Caco-2 (cell line): ENCODE measurements at regions not wholly inside any gene's neighbourhood (a gene's known extent, or its start where the extent isn't known, plus 50 kb on each side); places are given as distances from the start of the nearest gene placed in this dataset.

ENCODE experiments used
- BruUV-seq: library from RNA; stranded (reverse); fragments of 400-500 nt; replicated peaks from 2 replicates; lab custom pipeline; 2021; lab: Mats Ljungman, UMichigan
- CTCF ChIA-PET: fragments of 300-600 bp; sonication (Branson Sonifier 250); formaldehyde crosslinking; loops from one replicate; lab custom pipeline; 2022; ENCODE audit warnings: antibody characterized with exemption; lab: Charles Lee
- POLR2A ChIA-PET: fragments of 300-600 bp; sonication (Branson Sonifier 250); formaldehyde crosslinking; loops from one replicate; lab custom pipeline; 2022; ENCODE audit warnings: antibody characterized with exemption; lab: Charles Lee
- DNase-seq, 2 experiments: peaks; one replicate each; pipeline versions ENCODE4 v3.0.0 to v3.0.0-alpha.2; 2020 to 2022
- H3K27me3 ChIP-seq: replicated peaks from 2 replicates; pipeline ENCODE4 v1.6.0; 2011; ENCODE audit warnings: low read length; ENCODE audit not compliant: control insufficient read depth, insufficient read depth
- H3K36me3 ChIP-seq: 2 replicates; pipeline ENCODE4 v1.5.1; 2011; ENCODE audit warnings: low read length; ENCODE audit not compliant: control insufficient read depth, insufficient read depth
- H3K4me1 ChIP-seq: fragments of 250-450 bp; sonication (Bioruptor Pico); 2 replicates; pipeline ENCODE4 v1.5.1; 2020; ENCODE audit warnings: mild to moderate bottlenecking
- H3K4me3 ChIP-seq: 2 replicates; pipeline ENCODE4 v1.5.1; 2011; ENCODE audit warnings: low read depth, mild to moderate bottlenecking, control low read depth, low read length
- H3K9me3 ChIP-seq: fragments of 250-450 bp; sonication (Bioruptor Pico); 2 replicates; pipeline ENCODE4 v1.5.1; 2020; ENCODE audit warnings: mild to moderate bottlenecking, moderate library complexity
- H3K27ac Mint-ChIP-seq: one replicate; pipeline ENCODE4 v1.8.0; 2022; ENCODE audit warnings: mixed read lengths; ENCODE audit not compliant: unreplicated experiment
- H3K27me3 Mint-ChIP-seq: one replicate; pipeline ENCODE4 v1.8.0; 2022; ENCODE audit warnings: mixed read lengths; ENCODE audit not compliant: insufficient read depth, unreplicated experiment
- H3K36me3 Mint-ChIP-seq: one replicate; pipeline ENCODE4 v1.8.0; 2022; ENCODE audit warnings: mild to moderate bottlenecking, mixed read lengths; ENCODE audit not compliant: insufficient read depth, unreplicated experiment
- H3K4me1 Mint-ChIP-seq: one replicate; pipeline ENCODE4 v1.8.0; 2022; ENCODE audit warnings: low read depth, mixed read lengths; ENCODE audit not compliant: unreplicated experiment
- H3K4me3 Mint-ChIP-seq: one replicate; pipeline ENCODE4 v1.8.0; 2022; ENCODE audit warnings: mild to moderate bottlenecking, moderate library complexity, mixed read lengths; ENCODE audit not compliant: unreplicated experiment
- H3K9me3 Mint-ChIP-seq: one replicate; pipeline ENCODE4 v1.8.0; 2022; ENCODE audit warnings: mixed read lengths; ENCODE audit not compliant: unreplicated experiment
- CTCF ChIP-seq, 2 experiments: fragments of 200-600 bp in 1 of 2; IDR thresholded peaks; 1 replicate in 1 of 2; 2 replicates in 1 of 2; pipeline versions ENCODE4 v1.5.1 to v1.8.0; 2011 to 2022; ENCODE audit warnings: antibody characterized with exemption in 1 of 2, control low read depth in 1 of 2, inconsistent platforms in 1 of 2, low read depth in 1 of 2, low read length in 1 of 2, mild to moderate bottlenecking in 1 of 2, moderate library complexity in 1 of 2; ENCODE audit not compliant: insufficient read depth in 1 of 2, severe bottlenecking in 1 of 2, unreplicated experiment in 1 of 2
- intact Hi-C: fragments of 100-400 bp; cut with micrococcal nuclease; formaldehyde crosslinking; loops from one replicate; pipeline ENCODE4 v1.10.0; 2022; ENCODE audit not compliant: unreplicated experiment

GRCh38 chr16:59773330-59773729 is 1039.2 kb upstream of the GOT2 start:
- no peak for DNase-seq
- no peaks in the 10 kb centered on the region for H3K9me3 Mint-ChIP-seq
- Histone ChIP-seq H3K36me3 (no peaks in the 10 kb centered on the region), H3K27me3 (no peaks in the 10 kb centered on the region), H3K4me3 (no peak overlapping the region), H3K4me1 (no peaks in the 10 kb centered on the region), H3K9me3 (no peaks in the 10 kb centered on the region)
- H3K27ac Mint-ChIP-seq: no peak overlapping the region
- no peak for TF ChIP-seq CTCF (IDR thresholded peaks at IDR 0.05; ENCODE audit: insufficient read depth in 1 of 2, low read depth in 1 of 2, low read length in 1 of 2, severe bottlenecking in 1 of 2, unreplicated experiment in 1 of 2)
- H3K27me3 Mint-ChIP-seq: peaks cover 5% of the 10 kb centered on the region
- no peaks in the 10 kb centered on the region for H3K4me1 Mint-ChIP-seq
- H3K4me3 Mint-ChIP-seq: no peak overlapping the region
- H3K36me3 Mint-ChIP-seq: no peaks in the 10 kb centered on the region
- BruUV-seq: no TSS peak
- ChIA-PET CTCF (no interaction called here), POLR2A (no interaction called here)
- intact Hi-C loops: no loop called here

GRCh38 chr16:59759296-59759695 is 1025.2 kb upstream of the GOT2 start:
- TF ChIP-seq CTCF (IDR thresholded peaks at IDR 0.05; ENCODE audit: insufficient read depth in 1 of 2, low read depth in 1 of 2, low read length in 1 of 2, severe bottlenecking in 1 of 2, unreplicated experiment in 1 of 2): no peak
- Mint-ChIP-seq H3K4me1 (no peaks in the 10 kb centered on the region), H3K36me3 (no peaks in the 10 kb centered on the region), H3K27me3 (no peaks in the 10 kb centered on the region), H3K4me3 (no peak overlapping the region), H3K9me3 (no peaks in the 10 kb centered on the region), H3K27ac (no peak overlapping the region)
- H3K4me3 ChIP-seq: no peak overlapping the region
- no peak for DNase-seq
- no TSS peak for BruUV-seq
- H3K4me1 ChIP-seq: no peaks in the 10 kb centered on the region
- no peaks in the 10 kb centered on the region for H3K9me3 ChIP-seq
- no peaks in the 10 kb centered on the region for H3K36me3 ChIP-seq
- POLR2A ChIA-PET: no interaction called here
- H3K27me3 ChIP-seq: no peaks in the 10 kb centered on the region
- CTCF ChIA-PET: no interaction called here
- intact Hi-C loops: no loop called here

GRCh38 chr16:59758848-59759247 is 1024.7 kb upstream of the GOT2 start:
- Histone ChIP-seq H3K4me3 (no peak overlapping the region), H3K36me3 (no peaks in the 10 kb centered on the region), H3K27me3 (no peaks in the 10 kb centered on the region), H3K4me1 (no peaks in the 10 kb centered on the region), H3K9me3 (no peaks in the 10 kb centered on the region)
- POLR2A ChIA-PET: no interaction called here
- Mint-ChIP-seq H3K4me3 (no peak overlapping the region), H3K36me3 (no peaks in the 10 kb centered on the region), H3K27me3 (no peaks in the 10 kb centered on the region), H3K4me1 (no peaks in the 10 kb centered on the region), H3K9me3 (no peaks in the 10 kb centered on the region), H3K27ac (no peak overlapping the region)
- no peak for DNase-seq
- intact Hi-C loops: no loop called here
- CTCF ChIA-PET: no interaction called here
- no peak for TF ChIP-seq CTCF (IDR thresholded peaks at IDR 0.05; ENCODE audit: insufficient read depth in 1 of 2, low read depth in 1 of 2, low read length in 1 of 2, severe bottlenecking in 1 of 2, unreplicated experiment in 1 of 2)
- no TSS peak for BruUV-seq
